ENCODE measurements at regions not wholly inside any gene's neighbourhood (a gene's known extent, or its start where the extent isn't known, plus 50 kb on each side); places are given as distances from the start of the nearest gene placed in this dataset.
A peak's percentile ranks its signal among the peaks of the same experiment; 100 is the strongest.

- H4K20me1 ChIP-seq (ENCODE audit: insufficient read depth, low read length): no peaks in the 10 kb centered on the region
- BruUV-seq (replicated peaks): no TSS peak
- H3K9me2 ChIP-seq (ENCODE audit: insufficient read depth, low read length): no peaks in the 10 kb centered on the region
- H2AFZ ChIP-seq (ENCODE audit: low read length): peak overlapping the region; percentile 36; the same call in 1 of the 2 replicates
- peak overlapping the region; percentile 71 for H3K4me3 ChIP-seq (ENCODE audit: low read depth, low read length, poor library complexity, severe bottlenecking)
- TF ChIP-seq EZH2phosphoT487 (IDR thresholded peaks at IDR 0.05; ENCODE audit: borderline replicate concordance, low read depth, low read length) (no peak), CTCF (conservative IDR thresholded peaks at IDR 0.05; ENCODE audit: low read length) (peak; percentile 50; the same call in 1 of the 2 replicates)
- no peaks in the 10 kb centered on the region for H3K79me2 ChIP-seq (ENCODE audit: insufficient read depth, low read depth, low read length)
- ChIA-PET POLR2A (interaction anchor here (0.7 to 1.3 kb wide), 2 partner anchors 22 to 226 kb away, joined by 3 to 4 read pairs; partner anchors contain the start of gene HMGN4), CTCF (ENCODE audit: unreplicated experiment) (no interaction called here)
- DNase-seq (ENCODE audit: low spot score): peak; percentile 78
- no peaks in the 10 kb centered on the region for H3K9me3 ChIP-seq (ENCODE audit: low read length)
- H3K4me2 ChIP-seq (ENCODE audit: low read length): peak overlapping the region; percentile 78
- intact Hi-C loops (cut with micrococcal nuclease; ENCODE audit: unreplicated experiment): loop anchor here (1.0 to 5.0 kb wide), 2 partner anchors 25 to 226 kb away; partner anchors contain the start of gene HMGN4
- peaks cover 29% of the 10 kb centered on the region for H3K4me1 ChIP-seq (ENCODE audit: insufficient read depth, low read length, poor library complexity, severe bottlenecking)
- peak overlapping the region; percentile 43 for H3K27ac ChIP-seq (ENCODE audit: low read depth, low read length, poor library complexity, severe bottlenecking)
- no peaks in the 10 kb centered on the region for H3K36me3 ChIP-seq (ENCODE audit: insufficient read depth, low read length)
Measured at GRCh38 chr6:26311385-26312095, 53.5 kb upstream of the BTN3A2 start.

GRCh38 chr6:26312096-26312463, 52.9 kb upstream of the BTN3A2 start:
- DNase-seq (ENCODE audit: low spot score): no peak
- intact Hi-C loops (cut with micrococcal nuclease; ENCODE audit: unreplicated experiment): loop anchor here (5.0 kb wide), 1 partner anchor 225 kb away; the partner anchor contains the start of gene HMGN4
- H3K4me1 ChIP-seq (ENCODE audit: insufficient read depth, low read length, poor library complexity, severe bottlenecking): peaks cover 29% of the 10 kb centered on the region
- H3K27ac ChIP-seq (ENCODE audit: low read depth, low read length, poor library complexity, severe bottlenecking): peak overlapping the region; percentile 43
- H3K79me2 ChIP-seq (ENCODE audit: insufficient read depth, low read depth, low read length): no peaks in the 10 kb centered on the region
- BruUV-seq (replicated peaks): no TSS peak
- POLR2A ChIA-PET: interaction anchor here (0.7 kb wide), 1 partner anchor 22 kb away, joined by 3 read pairs; no protein-coding TSS in a partner anchor
- peak overlapping the region; percentile 36; the same call in 1 of the 2 replicates for H2AFZ ChIP-seq (ENCODE audit: low read length)
- H3K9me2 ChIP-seq (ENCODE audit: insufficient read depth, low read length): no peaks in the 10 kb centered on the region
- no peaks in the 10 kb centered on the region for H3K9me3 ChIP-seq (ENCODE audit: low read length)
- no peaks in the 10 kb centered on the region for H4K20me1 ChIP-seq (ENCODE audit: insufficient read depth, low read length)
- TF ChIP-seq CTCF (conservative IDR thresholded peaks at IDR 0.05; ENCODE audit: low read length) (0 out of 2 replicates have a peak, but pooled peaks have one; percentile 5), EZH2phosphoT487 (IDR thresholded peaks at IDR 0.05; ENCODE audit: borderline replicate concordance, low read depth, low read length) (no peak)
- H3K36me3 ChIP-seq (ENCODE audit: insufficient read depth, low read length): no peaks in the 10 kb centered on the region
- peak overlapping the region; percentile 71 for H3K4me3 ChIP-seq (ENCODE audit: low read depth, low read length, poor library complexity, severe bottlenecking)
- H3K4me2 ChIP-seq (ENCODE audit: low read length): peak overlapping the region; percentile 78
- CTCF ChIA-PET (ENCODE audit: unreplicated experiment): no interaction called here
